Sigmoid colon (tissue), 4 donors: ENCODE measurements at regions not wholly inside any gene's neighbourhood (a gene's known extent, or its start where the extent isn't known, plus 50 kb on each side); places are given as distances from the start of the nearest gene placed in this dataset.

Experiments used
- CTCF ChIP-seq, 4 experiments: fragments of 450-650 bp in 3 of 4; fragments of 200-600 bp in 1 of 4; IDR thresholded peaks; one replicate each; pipeline ENCODE4 v1.5.1; 2016 to 2019; ENCODE audit warnings: antibody characterized with exemption in 4 of 4, mild to moderate bottlenecking in 3 of 4, moderate library complexity in 2 of 4
- EP300 ChIP-seq, 4 donors: sonication (generic); formaldehyde crosslinking; IDR thresholded peaks; one replicate each; pipeline ENCODE4 v1.6.1; 2017; ENCODE audit warnings: antibody characterized with exemption in 4 of 4
- POLR2A ChIP-seq, 2 donors: fragments of 450-650 bp; IDR thresholded peaks; one replicate each; pipeline ENCODE4 v1.6.1; 2016; ENCODE audit warnings: antibody characterized with exemption in 2 of 2, mild to moderate bottlenecking in 2 of 2, moderate library complexity in 2 of 2

DNA sequence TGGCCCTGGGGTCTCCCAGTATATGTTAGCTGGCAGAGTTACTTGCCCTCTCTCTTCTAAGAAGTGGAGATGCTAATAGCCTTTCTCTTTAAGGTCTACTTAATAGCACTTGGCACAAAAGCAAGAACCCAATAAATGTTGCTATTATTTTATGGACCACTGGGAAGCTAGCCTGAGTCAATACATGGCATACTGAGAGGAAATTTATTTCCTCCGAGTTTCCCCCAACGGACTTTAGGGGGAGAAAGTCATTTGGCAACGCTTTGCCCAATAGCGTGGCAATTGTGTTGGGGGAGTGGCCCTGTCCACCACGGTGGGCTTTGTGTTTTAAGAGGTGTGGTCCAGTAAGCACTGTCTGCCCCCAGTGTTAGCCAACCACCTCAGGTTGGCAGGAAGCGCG lies 87.4 kb upstream of the SMNDC1 start:
- TF ChIP-seq EP300 (IDR thresholded peaks at IDR 0.05) (no peak), CTCF (IDR thresholded peaks at IDR 0.05) (no peak), POLR2A (IDR thresholded peaks at IDR 0.05) (no peak)
